22Rv1 (cell line): ENCODE measurements at regions not wholly inside any gene's neighbourhood (a gene's known extent, or its start where the extent isn't known, plus 50 kb on each side); places are given as distances from the start of the nearest gene placed in this dataset.

Experiments used
- H3K27ac ChIP-seq: fragments of 450-650 bp; 2 replicates; pipeline ENCODE4 v1.5.1; 2017
- ZFX ChIP-seq: fragments of 450-650 bp; IDR thresholded peaks from 2 replicates; pipeline ENCODE4 v1.6.1; 2017; ENCODE audit warnings: antibody characterized with exemption, borderline replicate concordance
- TF ChIP-seq, protein P1 (sequence below): fragments of 450-650 bp; IDR thresholded peaks from 2 replicates; pipeline ENCODE4 v1.5.1; 2017; ENCODE audit warnings: mild to moderate bottlenecking

DNA sequence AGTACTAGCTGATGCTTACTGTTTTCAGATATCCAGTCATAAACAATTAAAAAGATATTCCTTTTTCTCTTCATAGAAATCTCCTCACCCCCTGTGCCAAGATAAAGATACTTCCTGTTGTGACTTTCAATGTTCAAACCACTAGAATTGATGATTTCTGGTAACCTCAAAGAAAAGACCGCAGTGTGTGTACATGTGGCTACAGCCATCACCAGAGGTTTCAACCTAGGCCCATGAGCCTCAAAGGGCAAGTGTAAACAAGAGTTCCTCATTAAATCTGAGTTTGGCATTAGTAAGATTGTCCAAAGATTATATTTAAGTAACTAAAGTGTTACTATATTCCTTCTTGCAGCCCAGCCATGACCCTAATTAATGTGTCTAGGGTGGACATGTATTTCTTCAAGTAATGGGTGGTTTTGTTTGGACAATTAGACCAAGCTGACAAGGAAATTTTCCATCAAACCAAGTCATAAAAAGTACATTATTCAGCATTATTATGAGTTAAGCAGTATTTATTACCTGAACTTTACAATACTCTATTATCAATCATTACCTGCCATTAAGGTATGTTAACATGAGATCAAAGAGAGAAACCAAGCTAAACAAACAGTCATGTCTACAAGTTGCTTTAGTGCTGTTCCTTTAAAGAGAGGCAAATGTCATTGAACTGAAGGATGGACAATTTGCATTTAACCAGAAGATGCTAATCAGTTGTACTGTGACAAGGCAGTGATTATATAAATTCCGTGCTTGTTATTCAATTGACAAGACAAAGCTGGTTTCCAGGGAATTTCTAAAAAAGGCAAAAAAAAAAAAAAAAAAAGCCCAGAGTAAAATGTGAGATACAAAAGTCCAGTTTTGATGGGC is 382.7 kb downstream of the LNPK start:
- no peak overlapping the region for H3K27ac ChIP-seq
- no peak for TF ChIP-seq ZFX
- TF ChIP-seq, protein P1, sequence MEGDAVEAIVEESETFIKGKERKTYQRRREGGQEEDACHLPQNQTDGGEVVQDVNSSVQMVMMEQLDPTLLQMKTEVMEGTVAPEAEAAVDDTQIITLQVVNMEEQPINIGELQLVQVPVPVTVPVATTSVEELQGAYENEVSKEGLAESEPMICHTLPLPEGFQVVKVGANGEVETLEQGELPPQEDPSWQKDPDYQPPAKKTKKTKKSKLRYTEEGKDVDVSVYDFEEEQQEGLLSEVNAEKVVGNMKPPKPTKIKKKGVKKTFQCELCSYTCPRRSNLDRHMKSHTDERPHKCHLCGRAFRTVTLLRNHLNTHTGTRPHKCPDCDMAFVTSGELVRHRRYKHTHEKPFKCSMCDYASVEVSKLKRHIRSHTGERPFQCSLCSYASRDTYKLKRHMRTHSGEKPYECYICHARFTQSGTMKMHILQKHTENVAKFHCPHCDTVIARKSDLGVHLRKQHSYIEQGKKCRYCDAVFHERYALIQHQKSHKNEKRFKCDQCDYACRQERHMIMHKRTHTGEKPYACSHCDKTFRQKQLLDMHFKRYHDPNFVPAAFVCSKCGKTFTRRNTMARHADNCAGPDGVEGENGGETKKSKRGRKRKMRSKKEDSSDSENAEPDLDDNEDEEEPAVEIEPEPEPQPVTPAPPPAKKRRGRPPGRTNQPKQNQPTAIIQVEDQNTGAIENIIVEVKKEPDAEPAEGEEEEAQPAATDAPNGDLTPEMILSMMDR: no peak

DNA sequence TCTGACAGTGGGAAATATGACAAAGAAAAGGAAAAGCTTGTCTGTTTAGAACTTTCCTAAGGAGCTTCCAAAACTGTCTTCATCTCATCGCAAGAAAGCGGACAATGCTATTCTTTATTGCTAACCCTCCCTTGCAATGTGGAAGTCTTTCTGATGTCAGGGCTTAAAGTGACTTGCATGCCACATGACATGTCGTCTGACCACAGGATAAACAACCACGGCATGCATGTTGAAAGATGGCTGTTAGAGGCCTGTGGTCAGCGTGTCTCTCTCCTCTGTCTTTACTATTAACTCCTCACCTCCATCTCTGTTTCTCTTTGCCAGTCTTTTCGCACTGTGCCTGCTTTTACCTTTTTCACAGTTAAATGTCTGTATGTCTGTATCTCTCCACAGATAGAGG is 389.8 kb downstream of the LNPK start:
- no peak overlapping the region for H3K27ac ChIP-seq

DNA sequence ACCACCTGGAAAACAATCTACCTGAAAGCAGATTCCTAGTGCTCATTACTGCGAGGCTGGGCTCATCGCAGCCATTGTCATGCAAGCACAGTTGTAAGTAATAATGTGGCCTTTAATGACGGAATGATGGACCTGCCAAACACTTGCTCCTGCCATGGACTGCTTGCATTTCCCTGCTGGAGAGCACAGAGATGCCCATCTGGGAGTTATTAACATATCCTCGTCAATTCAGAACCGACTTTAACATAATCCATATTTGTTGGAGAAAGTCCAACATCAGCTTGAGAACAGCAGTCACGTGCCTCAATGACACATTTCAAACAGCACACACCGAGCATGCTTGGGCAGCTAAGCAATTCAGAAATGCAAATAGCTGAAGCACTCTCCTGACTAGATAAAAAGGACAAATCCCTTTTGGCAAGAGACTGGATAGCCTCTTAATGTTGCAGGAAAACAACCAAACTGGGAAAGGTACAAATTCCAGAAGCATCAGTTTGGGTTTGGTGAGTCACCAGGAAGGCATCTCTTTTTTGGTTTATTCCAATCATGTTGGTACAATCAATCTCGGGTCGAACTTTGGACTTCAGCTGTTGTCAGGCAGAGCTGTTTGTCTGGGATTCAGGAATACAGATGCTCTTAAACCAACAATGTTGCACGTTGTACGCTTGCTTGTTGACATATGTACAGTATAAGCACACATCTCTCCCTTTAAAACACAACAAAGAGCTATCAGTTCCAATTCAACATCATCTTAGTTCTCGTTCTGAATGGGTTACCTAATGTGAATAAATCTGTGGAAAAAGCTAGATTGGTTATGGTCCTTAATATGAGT is 395.8 kb downstream of the LNPK start:
- H3K27ac ChIP-seq: peak overlapping the region; percentile 12; the same call in 1 of the 2 replicates
- TF ChIP-seq ZFX: no peak
- TF ChIP-seq, protein P1: no peak

More for the DNA sequence above, 389.8 kb downstream of the LNPK start:
- no peak for TF ChIP-seq ZFX
- TF ChIP-seq, protein P1: no peak

DNA sequence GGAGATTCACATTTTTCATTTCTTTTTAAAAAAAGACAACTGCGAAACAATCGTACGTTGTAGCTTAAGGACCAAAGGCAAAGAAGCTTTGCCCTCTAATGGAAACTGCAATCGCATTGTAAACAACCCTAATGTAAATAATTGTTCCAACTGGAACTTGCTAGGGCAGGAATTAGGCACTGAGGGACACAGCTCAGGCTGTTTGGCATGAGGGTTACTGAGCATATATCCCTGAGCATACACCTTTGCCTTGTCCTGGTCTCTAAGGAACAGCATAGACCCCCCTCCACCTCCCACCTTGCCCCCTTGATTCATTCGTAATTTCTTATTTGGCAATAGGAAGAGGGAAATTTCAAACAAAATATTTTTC is 396.4 kb downstream of the LNPK start:
- H3K27ac ChIP-seq: peak overlapping the region; percentile 12; the same call in 1 of the 2 replicates
- no peak for TF ChIP-seq ZFX

DNA sequence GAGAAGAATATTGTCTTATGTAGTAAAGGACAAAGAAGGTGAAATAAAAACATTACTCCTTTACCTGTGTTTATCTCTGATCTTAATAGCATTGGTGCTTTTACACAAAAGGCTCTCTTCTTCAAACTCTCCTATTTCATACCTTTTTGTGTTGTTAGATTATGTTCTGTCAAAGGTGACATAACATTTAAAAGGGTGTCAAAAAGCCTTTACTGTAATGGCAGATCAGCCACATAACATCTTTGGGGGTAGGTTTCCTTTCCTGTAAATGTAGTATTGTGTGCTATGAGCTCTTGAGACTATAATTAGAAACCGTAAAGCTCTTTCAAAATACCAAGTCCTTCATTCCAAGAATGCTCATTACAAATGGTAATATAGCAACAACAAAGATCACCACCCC is 400.1 kb downstream of the LNPK start:
- TF ChIP-seq, protein P1: no peak
- no peak for TF ChIP-seq ZFX
- no peak overlapping the region for H3K27ac ChIP-seq

DNA sequence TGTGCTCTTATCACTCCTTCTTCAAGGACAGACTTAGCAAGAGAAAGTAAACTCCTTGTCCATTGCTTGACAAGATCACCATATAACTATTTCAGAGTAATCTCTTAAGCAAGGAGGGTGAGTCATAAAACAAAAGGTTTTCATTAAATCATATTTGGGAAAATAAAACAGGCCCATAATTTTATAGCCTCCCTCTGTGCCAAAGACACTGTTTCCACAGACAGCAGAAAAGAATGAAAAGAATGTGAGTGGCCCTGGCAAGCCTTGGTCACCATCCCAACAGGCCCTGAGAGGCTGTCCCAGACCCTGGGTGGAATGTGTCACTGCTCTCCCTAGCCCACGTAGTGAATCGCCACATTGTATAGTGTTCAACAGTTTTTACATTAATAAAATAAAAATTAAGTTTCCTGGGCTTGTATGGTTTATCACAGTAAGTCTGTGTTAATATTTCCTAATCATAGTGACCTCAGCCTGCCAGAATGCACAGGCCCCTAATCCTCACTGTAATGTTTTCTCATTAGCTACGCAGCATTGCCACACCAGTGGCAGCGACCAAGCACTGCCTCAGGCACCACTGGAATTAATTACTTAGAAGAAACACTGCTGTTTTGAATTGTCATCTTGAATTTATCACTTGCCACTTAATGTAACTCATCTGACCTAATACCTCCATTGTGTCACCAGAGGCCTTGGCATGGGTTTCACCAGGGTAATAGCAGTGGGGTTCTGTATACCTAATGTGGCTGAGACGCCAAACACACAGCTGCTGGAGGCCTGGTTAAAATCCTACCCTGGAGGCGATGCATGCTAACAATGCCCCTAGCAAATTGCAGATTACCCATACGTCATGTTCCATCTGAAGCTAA is 401.9 kb downstream of the LNPK start:
- H3K27ac ChIP-seq: no peak overlapping the region

More for the DNA sequence above, 401.9 kb downstream of the LNPK start:
- TF ChIP-seq, protein P1: no peak
